H1 (cell line): ENCODE measurements at regions not wholly inside any gene's neighbourhood (a gene's known extent, or its start where the extent isn't known, plus 50 kb on each side); places are given as distances from the start of the nearest gene placed in this dataset.

ENCODE experiments used
- CTCF ChIA-PET: fragments of 300-600 bp; sonication (Branson Sonifier 250); formaldehyde crosslinking; loops from one replicate; lab custom pipeline; 2021; ENCODE audit not compliant: partially characterized antibody; lab: Charles Lee
- POLR2A ChIA-PET: fragments of 300-600 bp; sonication (Branson Sonifier 250); formaldehyde crosslinking; loops from one replicate; lab custom pipeline; 2021; ENCODE audit warnings: inconsistent platforms; ENCODE audit not compliant: partially characterized antibody; lab: Charles Lee
- DNase-seq, 2 experiments: peaks; one replicate each; pipeline versions ENCODE4 v3.0.0 to v3.0.0-alpha.2; 2010 to 2022; ENCODE audit warnings: low spot score in 2 of 2, low read depth in 1 of 2, mixed read lengths in 1 of 2
- FAIRE-seq: peaks from 2 replicates; lab custom pipeline; 2011; peaks lifted over from hg19 to GRCh38; lab: Jason Lieb, UNC
- H2AFZ ChIP-seq: 2 replicates; pipeline ENCODE4 v1.8.1; 2012; ENCODE audit warnings: low read length, inconsistent platforms
- H2AK5ac ChIP-seq: 2 replicates; pipeline ENCODE4 v1.6.1; 2013; ENCODE audit warnings: low read depth, low read length
- H2BK120ac ChIP-seq: replicated peaks from 2 replicates; pipeline ENCODE3; 2013; ENCODE audit warnings: low read depth, low read length, inconsistent platforms
- H2BK12ac ChIP-seq: 2 replicates; pipeline ENCODE4 v1.6.1; 2013; ENCODE audit warnings: low read depth, low read length
- H2BK15ac ChIP-seq: 2 replicates; pipeline ENCODE4 v1.6.1; 2013; ENCODE audit warnings: low read length
- H2BK20ac ChIP-seq: 2 replicates; pipeline ENCODE4 v1.6.1; 2013; ENCODE audit warnings: low read length
- H2BK5ac ChIP-seq: 2 replicates; pipeline ENCODE4 v1.6.1; 2013; ENCODE audit warnings: low read depth, low read length
- H3K14ac ChIP-seq: 2 replicates; pipeline ENCODE4 v1.6.1; 2013; ENCODE audit warnings: inconsistent platforms; ENCODE audit not compliant: insufficient read length
- H3K18ac ChIP-seq: 2 replicates; pipeline ENCODE4 v1.6.1; 2013; ENCODE audit warnings: low read length; ENCODE audit errors: extremely low read depth
- H3K23ac ChIP-seq: 2 replicates; pipeline ENCODE4 v1.6.1; 2013; ENCODE audit warnings: inconsistent platforms; ENCODE audit not compliant: insufficient read length
- H3K23me2 ChIP-seq: 2 replicates; pipeline ENCODE4 v1.6.1; 2013; ENCODE audit warnings: low read depth, low read length
- H3K27ac ChIP-seq: 2 replicates; pipeline ENCODE4 v1.6.1; 2011; ENCODE audit warnings: low read depth, low read length, inconsistent platforms
- H3K27me3 ChIP-seq, 4 experiments: replicated peaks in 1 of 4; 1 replicate in 1 of 4; 2 replicates in 3 of 4; pipeline versions ENCODE4 v1.6.1 to v1.8.1; 2011 to 2013; ENCODE audit warnings: low read length in 3 of 4, mild to moderate bottlenecking in 3 of 4, inconsistent platforms in 2 of 4, mixed read lengths in 2 of 4, moderate library complexity in 1 of 4; ENCODE audit not compliant: control insufficient read depth in 3 of 4, insufficient read depth in 3 of 4; ENCODE audit errors: extremely low read depth in 1 of 4
- H3K36me3 ChIP-seq, 4 experiments: 2 replicates each; pipeline versions ENCODE4 v1.6.1 to v1.8.1; 2011 to 2013; ENCODE audit warnings: mild to moderate bottlenecking in 4 of 4, low read length in 3 of 4, moderate library complexity in 2 of 4, control low read depth in 1 of 4, inconsistent platforms in 1 of 4; ENCODE audit not compliant: insufficient read depth in 4 of 4, control insufficient read depth in 2 of 4
- H3K4ac ChIP-seq: replicated peaks from 2 replicates; pipeline ENCODE3; 2013; ENCODE audit warnings: low read length, low read depth, mixed read lengths, inconsistent platforms; ENCODE audit not compliant: insufficient read length
- H3K4me1 ChIP-seq, 4 experiments: replicated peaks in 1 of 4; 1 replicate in 1 of 4; 2 replicates in 3 of 4; pipeline versions ENCODE4 v1.6.1 to v1.8.1; 2011 to 2013; ENCODE audit warnings: low read length in 3 of 4, inconsistent platforms in 2 of 4, mixed read lengths in 1 of 4; ENCODE audit not compliant: insufficient read depth in 4 of 4, control insufficient read depth in 3 of 4
- H3K4me2 ChIP-seq, 2 experiments: 2 replicates each; pipeline versions ENCODE4 v1.6.1 to v1.8.1; 2011 to 2013; ENCODE audit warnings: low read depth in 2 of 2, low read length in 2 of 2, control low read depth in 1 of 2, inconsistent platforms in 1 of 2, mild to moderate bottlenecking in 1 of 2; ENCODE audit not compliant: insufficient read depth in 1 of 2
- H3K4me3 ChIP-seq, 4 experiments: fragments of 200-600, 300-600 bp in 1 of 4; sonication (generic), shearing (Covaris generic), sonication (Bioruptor Twin) in 1 of 4; 2 replicates each; pipeline versions ENCODE4 v1.5.1 to v1.8.1; 2011 to 2016; ENCODE audit warnings: low read length in 4 of 4, low read depth in 3 of 4, control low read depth in 2 of 4, inconsistent platforms in 2 of 4, mild to moderate bottlenecking in 2 of 4, mixed read lengths in 1 of 4, moderate library complexity in 1 of 4; ENCODE audit not compliant: insufficient read depth in 2 of 4; ENCODE audit errors: extremely low read depth in 1 of 4
- H3K56ac ChIP-seq: replicated peaks from 2 replicates; pipeline ENCODE3; 2013; ENCODE audit warnings: low read depth, mild to moderate bottlenecking, mixed read lengths, low read length, inconsistent platforms; ENCODE audit not compliant: insufficient read length
- H3K79me1 ChIP-seq: 2 replicates; pipeline ENCODE4 v1.6.1; 2013; ENCODE audit warnings: low read depth, low read length, control low read depth
- H3K79me2 ChIP-seq, 2 experiments: 2 replicates each; pipeline versions ENCODE4 v1.6.1 to v1.8.1; 2012 to 2013; ENCODE audit warnings: low read length in 2 of 2, mild to moderate bottlenecking in 2 of 2, inconsistent platforms in 1 of 2; ENCODE audit not compliant: insufficient read depth in 2 of 2, control insufficient read depth in 1 of 2
- H3K9ac ChIP-seq, 4 experiments: replicated peaks in 1 of 4; 1 replicate in 1 of 4; 2 replicates in 3 of 4; pipeline versions ENCODE4 v1.6.1 to v1.8.1; 2011 to 2013; ENCODE audit warnings: low read depth in 3 of 4, low read length in 3 of 4, control low read depth in 2 of 4, mild to moderate bottlenecking in 2 of 4, moderate library complexity in 2 of 4, inconsistent platforms in 1 of 4; ENCODE audit errors: extremely low read depth in 1 of 4
- H3K9me3 ChIP-seq, 2 experiments: 2 replicates each; pipeline versions ENCODE4 v1.6.1 to v1.8.1; 2012 to 2013; ENCODE audit warnings: mild to moderate bottlenecking in 2 of 2, moderate library complexity in 2 of 2, control low read depth in 1 of 2, inconsistent platforms in 1 of 2, low read depth in 1 of 2, low read length in 1 of 2, mixed read lengths in 1 of 2; ENCODE audit not compliant: insufficient read depth in 2 of 2
- H4K20me1 ChIP-seq, 2 experiments: replicated peaks in 1 of 2; 2 replicates each; pipeline versions ENCODE3 to v1.8.1; 2011 to 2013; ENCODE audit warnings: inconsistent platforms in 2 of 2, low read length in 2 of 2, mild to moderate bottlenecking in 1 of 2; ENCODE audit not compliant: insufficient read depth in 2 of 2, control insufficient read depth in 1 of 2
- H4K5ac ChIP-seq: 2 replicates; pipeline ENCODE4 v1.6.1; 2013; ENCODE audit warnings: low read length, low read depth, mixed read lengths, inconsistent platforms; ENCODE audit not compliant: insufficient read length
- H4K8ac ChIP-seq: 2 replicates; pipeline ENCODE4 v1.8.0; 2013; ENCODE audit warnings: mild to moderate bottlenecking, moderate library complexity, low read length, inconsistent platforms; ENCODE audit not compliant: insufficient read depth; ENCODE audit errors: extremely low read depth
- H4K91ac ChIP-seq: replicated peaks from 2 replicates; pipeline ENCODE3; 2013; ENCODE audit warnings: low read length, mixed read lengths, inconsistent platforms; ENCODE audit not compliant: insufficient read length
- KDM4A ChIP-seq: IDR thresholded peaks from one replicate; pipeline ENCODE4 v1.7.1; 2012; ENCODE audit warnings: low read depth, mild to moderate bottlenecking, moderate library complexity, low read length, inconsistent platforms; ENCODE audit not compliant: severe bottlenecking
- SIX5 ChIP-seq: IDR thresholded peaks from 2 replicates; pipeline ENCODE4 v1.6.1; 2011; ENCODE audit warnings: mild to moderate bottlenecking, low read depth, low read length
- SP1 ChIP-seq: IDR thresholded peaks from 2 replicates; pipeline ENCODE4 v1.6.1; 2011; ENCODE audit warnings: low read depth, low read length
- WGBS, 2 experiments: shearing (Covaris generic) in 1 of 2; methylation state at CpG; one replicate each; pipeline versions ENCODE4 v1.1.6 to v1.1.7; 2013 to 2015; ENCODE audit warnings: low lambda C conversion rate in 2 of 2, mixed read lengths in 2 of 2, inconsistent platforms in 1 of 2, low coverage in 1 of 2, missing lambda C conversion rate in 1 of 2; ENCODE audit not compliant: insufficient replicate concordance in 2 of 2, insufficient coverage in 1 of 2, insufficient read length in 1 of 2; ENCODE audit errors: extremely low coverage in 1 of 2, missing lambda C conversion rate in 1 of 2; 5-methylcytosine and 5-hydroxymethylcytosine counted together

DNA sequence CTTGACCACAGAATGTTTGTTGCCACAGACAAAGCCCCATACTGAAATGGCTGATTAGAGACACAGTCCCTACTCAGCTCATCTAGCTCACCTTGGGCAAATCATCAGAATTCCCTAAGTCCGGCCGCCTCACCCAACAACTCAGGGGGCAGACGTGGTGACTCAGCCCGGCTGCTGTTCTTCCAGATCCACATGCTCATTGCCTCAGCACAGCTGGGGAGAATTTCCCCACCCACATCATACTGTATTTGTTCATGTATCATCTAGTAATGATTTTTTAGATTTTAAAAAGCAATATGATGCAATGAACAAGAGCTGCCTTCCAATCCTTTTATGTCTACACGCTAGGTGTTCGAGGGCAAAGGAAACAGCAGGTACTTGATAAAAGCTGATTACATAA is 333.8 kb upstream of the TENM3 start:
- WGBS, 2 experiments, result 81% methylated on average over 6 of the region's 6 CpGs; no CpG with 5 or more reads in 1 of the 2 experiments
- no peak overlapping the region for H3K4me2 ChIP-seq
- no peaks in the 10 kb centered on the region for H3K79me2 ChIP-seq
- H2BK120ac ChIP-seq, result no peak overlapping the region
- H3K4me3 ChIP-seq, result no peak overlapping the region
- FAIRE-seq (no peak), DNase-seq (no peak)
- no peak overlapping the region for H4K91ac ChIP-seq
- CTCF ChIA-PET, result no interaction called here
- 0 out of 7 replicates have a peak, but pooled peaks cover 0 to 2% (median 0%) of the 10 kb centered on the region in 4 experiments for H3K4me1 ChIP-seq
- TF ChIP-seq KDM4A (no peak), SP1 (no peak), SIX5 (no peak)
- no peak overlapping the region for H3K27ac ChIP-seq
- no peak overlapping the region for H2AK5ac ChIP-seq
- no peak overlapping the region for H2BK12ac ChIP-seq
- H2AFZ ChIP-seq, result no peak overlapping the region
- H3K4ac ChIP-seq, result no peak overlapping the region
- H3K56ac ChIP-seq, result no peak overlapping the region
- no peak overlapping the region for H2BK15ac ChIP-seq
- POLR2A ChIA-PET, result no interaction called here
- no peak overlapping the region for H3K14ac ChIP-seq
- H3K23ac ChIP-seq, result no peak overlapping the region
- H4K8ac ChIP-seq, result no peak overlapping the region
- no peak overlapping the region for H2BK20ac ChIP-seq
- H3K9ac ChIP-seq, result no peak overlapping the region
- no peaks in the 10 kb centered on the region for H3K27me3 ChIP-seq
- no peaks in the 10 kb centered on the region for H3K36me3 ChIP-seq
- peaks cover 4 to 6% of the 10 kb centered on the region in 2 experiments; a peak in 1 of 4 replicates for H3K9me3 ChIP-seq
- no peaks in the 10 kb centered on the region for H3K23me2 ChIP-seq
- no peak overlapping the region for H4K5ac ChIP-seq
- no peaks in the 10 kb centered on the region for H4K20me1 ChIP-seq
- H2BK5ac ChIP-seq, result no peak overlapping the region
- no peak overlapping the region for H3K18ac ChIP-seq
- no peaks in the 10 kb centered on the region for H3K79me1 ChIP-seq
